ENCODE measurements at regions not wholly inside any gene's neighbourhood (a gene's known extent, or its start where the extent isn't known, plus 50 kb on each side); places are given as distances from the start of the nearest gene placed in this dataset.

- ATAC-seq (no peak), DNase-seq (no peak)
- Histone ChIP-seq H3K79me2 (ENCODE audit: low read length) (no peaks in the 10 kb centered on the region), H3K27ac (ENCODE audit: low read length) (no peak overlapping the region), H3K4me1 (ENCODE audit: insufficient read depth, low read length) (no peaks in the 10 kb centered on the region), H3K4me3 (ENCODE audit: low read length) (no peak overlapping the region), H3K4me2 (ENCODE audit: low read length) (no peak overlapping the region), H3K9ac (ENCODE audit: low read length) (no peak overlapping the region), H3K36me3 (ENCODE audit: low read depth, low read length) (no peaks in the 10 kb centered on the region), H2AFZ (ENCODE audit: low read length) (no peak overlapping the region), H3F3A (ENCODE audit: low read length, unreplicated experiment) (no peaks in the 10 kb centered on the region), H4K20me1 (ENCODE audit: low read length) (no peaks in the 10 kb centered on the region), H3K9me3 (ENCODE audit: low read length) (no peaks in the 10 kb centered on the region), H3K9me2 (replicated peaks; ENCODE audit: low read length) (no peaks in the 10 kb centered on the region), H3K27me3 (ENCODE audit: low read length) (no peaks in the 10 kb centered on the region)
- no TSS peak for BruUV-seq (replicated peaks)
- POLR2A ChIA-PET (ENCODE audit: unreplicated experiment) = no interaction called here
- intact Hi-C loops (cut with micrococcal nuclease) = no loop called here
- CTCF ChIA-PET = no interaction called here
- TF ChIP-seq EZH2 (IDR thresholded peaks at IDR 0.05; ENCODE audit: low read length, unreplicated experiment) = no peak
Measured at GRCh38 chr7:132045002-132045401, 488.6 kb upstream of the PODXL start.

- POLR2A ChIA-PET (ENCODE audit: unreplicated experiment) = no interaction called here
- TF ChIP-seq EZH2phosphoT487 (IDR thresholded peaks at IDR 0.05; ENCODE audit: borderline replicate concordance, low read length) (no peak), EZH2 (IDR thresholded peaks at IDR 0.05; ENCODE audit: low read length, unreplicated experiment) (no peak)
- DNase-seq (no peak), ATAC-seq (no peak)
- CTCF ChIA-PET = interaction anchor here (0.6 kb wide), 1 partner anchor 291 kb away, joined by 10 read pairs; no protein-coding TSS in a partner anchor
- Histone ChIP-seq H3K27ac (ENCODE audit: low read length) (no peak overlapping the region), H3K9me2 (replicated peaks; ENCODE audit: low read length) (no peaks in the 10 kb centered on the region), H4K20me1 (ENCODE audit: low read length) (no peaks in the 10 kb centered on the region), H3K79me2 (ENCODE audit: low read length) (no peaks in the 10 kb centered on the region), H3K36me3 (ENCODE audit: low read depth, low read length) (no peaks in the 10 kb centered on the region), H3K9ac (ENCODE audit: low read length) (no peak overlapping the region), H2AFZ (ENCODE audit: low read length) (no peak overlapping the region), H3K9me3 (ENCODE audit: low read length) (no peaks in the 10 kb centered on the region), H3K27me3 (ENCODE audit: low read length) (no peaks in the 10 kb centered on the region; the same call in 1 of the 2 replicates), H3K4me1 (ENCODE audit: insufficient read depth, low read length) (no peaks in the 10 kb centered on the region), H3F3A (ENCODE audit: low read length, unreplicated experiment) (no peaks in the 10 kb centered on the region), H3K4me3 (ENCODE audit: low read length) (no peak overlapping the region), H3K4me2 (ENCODE audit: low read length) (no peak overlapping the region)
- no TSS peak for BruUV-seq (replicated peaks)
- intact Hi-C loops (cut with micrococcal nuclease) = no loop called here
Measured at GRCh38 chr7:132044247-132044646, 487.8 kb upstream of the PODXL start.

- Histone ChIP-seq H3K9ac (ENCODE audit: low read length) (no peak overlapping the region), H3K4me3 (ENCODE audit: low read length) (no peak overlapping the region), H4K20me1 (ENCODE audit: low read length) (no peaks in the 10 kb centered on the region), H3K4me1 (ENCODE audit: insufficient read depth, low read length) (no peaks in the 10 kb centered on the region), H3K27me3 (ENCODE audit: low read length) (no peaks in the 10 kb centered on the region; the same call in 1 of the 2 replicates), H3K36me3 (ENCODE audit: low read depth, low read length) (no peaks in the 10 kb centered on the region), H3K9me3 (ENCODE audit: low read length) (no peaks in the 10 kb centered on the region), H2AFZ (ENCODE audit: low read length) (no peak overlapping the region), H3K4me2 (ENCODE audit: low read length) (no peak overlapping the region), H3F3A (ENCODE audit: low read length, unreplicated experiment) (no peaks in the 10 kb centered on the region), H3K27ac (ENCODE audit: low read length) (no peak overlapping the region), H3K79me2 (ENCODE audit: low read length) (no peaks in the 10 kb centered on the region), H3K9me2 (replicated peaks; ENCODE audit: low read length) (no peaks in the 10 kb centered on the region)
- TF ChIP-seq CTCF (conservative IDR thresholded peaks at IDR 0.05; ENCODE audit: low read depth, low read length) (no peak), EZH2phosphoT487 (IDR thresholded peaks at IDR 0.05; ENCODE audit: borderline replicate concordance, low read length) (no peak), EZH2 (IDR thresholded peaks at IDR 0.05; ENCODE audit: low read length, unreplicated experiment) (no peak)
- intact Hi-C loops (cut with micrococcal nuclease) = no loop called here
- ChIA-PET POLR2A (ENCODE audit: unreplicated experiment) (no interaction called here), CTCF (no interaction called here)
- ATAC-seq = no peak
- no TSS peak for BruUV-seq (replicated peaks)
- no peak for DNase-seq
Measured at GRCh38 chr7:132041108-132041507, 484.7 kb upstream of the PODXL start.
